DND-41 (cell line): ENCODE measurements at regions not wholly inside any gene's neighbourhood (a gene's known extent, or its start where the extent isn't known, plus 50 kb on each side); places are given as distances from the start of the nearest gene placed in this dataset.
"Not testable (repeated sequence)": the region's sequence is repeated elsewhere in the genome, so short reads cannot be mapped to it uniquely, and the experiment has no call there.

ENCODE experiments used
- ATAC-seq: fragments of 200-7000 bp; cut with Tn5 transposase; 3 replicates; pipeline ENCODE4 v1.9.1; 2021; ENCODE audit warnings: low read depth; ENCODE audit not compliant: insufficient read depth
- DNase-seq: peaks from one replicate; pipeline ENCODE4 v3.0.0-alpha.2; 2020
- H2AFZ ChIP-seq: 2 replicates; pipeline ENCODE4 v1.6.0; 2012; ENCODE audit warnings: low read depth, low read length
- H3K27ac ChIP-seq: 2 replicates; pipeline ENCODE4 v1.5.1; 2012; ENCODE audit warnings: low read length, inconsistent platforms
- H3K27me3 ChIP-seq: fragments of 200-600 bp; sonication (generic); 2 replicates; pipeline ENCODE4 v1.6.0; 2012; ENCODE audit warnings: low read length, mild to moderate bottlenecking, inconsistent platforms; ENCODE audit not compliant: insufficient read depth, poor library complexity
- H3K36me3 ChIP-seq: 2 replicates; pipeline ENCODE4 v1.5.1; 2012; ENCODE audit warnings: low read length, inconsistent platforms; ENCODE audit not compliant: insufficient read depth
- H3K4me1 ChIP-seq: 2 replicates; pipeline ENCODE4 v1.5.1; 2012; ENCODE audit warnings: mild to moderate bottlenecking, low read length; ENCODE audit not compliant: insufficient read depth
- H3K4me2 ChIP-seq: 2 replicates; pipeline ENCODE4 v1.6.0; 2012; ENCODE audit warnings: mild to moderate bottlenecking, moderate library complexity, low read length, inconsistent platforms; ENCODE audit not compliant: insufficient read depth
- H3K4me3 ChIP-seq, 2 experiments: fragments of 200-600 bp in 1 of 2; shearing (Covaris generic) in 1 of 2; 2 replicates each; pipeline ENCODE4 v1.5.1; 2012 to 2016; ENCODE audit warnings: inconsistent platforms in 2 of 2, low read length in 2 of 2, mild to moderate bottlenecking in 2 of 2, low read depth in 1 of 2, moderate library complexity in 1 of 2
- H3K79me2 ChIP-seq: 2 replicates; pipeline ENCODE4 v1.6.0; 2012; ENCODE audit warnings: low read length, inconsistent platforms; ENCODE audit not compliant: insufficient read depth
- H3K9ac ChIP-seq: 2 replicates; pipeline ENCODE4 v1.6.0; 2012; ENCODE audit warnings: low read depth, mild to moderate bottlenecking, inconsistent platforms, low read length, moderate library complexity
- H3K9me3 ChIP-seq: 2 replicates; pipeline ENCODE4 v1.5.1; 2012; ENCODE audit warnings: low read length, moderate library complexity, mild to moderate bottlenecking, inconsistent platforms; ENCODE audit not compliant: insufficient read depth, severe bottlenecking
- H4K20me1 ChIP-seq: 2 replicates; pipeline ENCODE4 v1.6.0; 2012; ENCODE audit warnings: low read length; ENCODE audit not compliant: insufficient read depth
- CTCF ChIP-seq: IDR thresholded peaks from 2 replicates; pipeline ENCODE4 v1.5.1; 2012; ENCODE audit warnings: borderline replicate concordance, low read length, moderate library complexity, mild to moderate bottlenecking; ENCODE audit not compliant: poor library complexity, severe bottlenecking; ENCODE audit errors: extremely low read depth
- EZH2 ChIP-seq: IDR thresholded peaks from 3 replicates; pipeline ENCODE4 v1.6.1; 2012; ENCODE audit warnings: borderline replicate concordance, low read depth, mild to moderate bottlenecking, moderate library complexity, low read length, inconsistent platforms; ENCODE audit not compliant: severe bottlenecking

- Histone ChIP-seq H3K4me3 (no peak overlapping the region), H3K79me2 (no peaks in the 10 kb centered on the region), H3K27ac (no peak overlapping the region), H3K36me3 (no peaks in the 10 kb centered on the region), H4K20me1 (no peaks in the 10 kb centered on the region), H3K4me2 (no peak overlapping the region), H2AFZ (no peak overlapping the region), H3K9ac (no peak overlapping the region), H3K27me3 (peaks cover 4% of the 10 kb centered on the region), H3K9me3 (no peaks in the 10 kb centered on the region), H3K4me1 (no peaks in the 10 kb centered on the region)
- no peak for ATAC-seq
- TF ChIP-seq CTCF (no peak), EZH2 (no peak)
- DNase-seq = no peak
Observed at GRCh38 chr7:156374335-156374734, 266.2 kb upstream of the RNF32 start.

- H3K9me3 ChIP-seq, H3K4me3 ChIP-seq, DNase-seq, H4K20me1 ChIP-seq, H3K36me3 ChIP-seq, H3K27ac ChIP-seq, H3K4me2 ChIP-seq, ATAC-seq, H3K4me1 ChIP-seq, H3K9ac ChIP-seq, H2AFZ ChIP-seq, H3K79me2 ChIP-seq, H3K27me3 ChIP-seq: not testable (repeated sequence)
Observed at GRCh38 chr7:156369929-156370328, 270.6 kb upstream of the RNF32 start.

- TF ChIP-seq EZH2 = no peak
- no peak overlapping the region for H3K9ac ChIP-seq
- no peaks in the 10 kb centered on the region for H3K79me2 ChIP-seq
- no peaks in the 10 kb centered on the region for H3K4me1 ChIP-seq
- H3K36me3 ChIP-seq = no peaks in the 10 kb centered on the region
- no peaks in the 10 kb centered on the region for H3K9me3 ChIP-seq
- H4K20me1 ChIP-seq = no peaks in the 10 kb centered on the region
- no peaks in the 10 kb centered on the region for H3K27me3 ChIP-seq
- H3K4me3 ChIP-seq = no peak overlapping the region
- no peak overlapping the region for H3K4me2 ChIP-seq
- DNase-seq = no peak
- H3K27ac ChIP-seq = no peak overlapping the region
- no peak for ATAC-seq
- H2AFZ ChIP-seq = no peak overlapping the region
Observed at GRCh38 chr7:156368053-156368843, 272.3 kb upstream of the RNF32 start.

GRCh38 chr7:156363751-156364150 lies 276.8 kb upstream of the RNF32 start:
- H2AFZ ChIP-seq = no peak overlapping the region
- no peaks in the 10 kb centered on the region for H3K27me3 ChIP-seq

More at GRCh38 chr7:156363751-156364150, 276.8 kb upstream of the RNF32 start:
- no peak for ATAC-seq
- no peak overlapping the region for H3K4me3 ChIP-seq
- no peak for DNase-seq
- TF ChIP-seq CTCF (no peak), EZH2 (no peak)
- H3K27ac ChIP-seq = no peak overlapping the region
- no peak overlapping the region for H3K4me2 ChIP-seq
- H3K79me2 ChIP-seq = no peaks in the 10 kb centered on the region
- no peaks in the 10 kb centered on the region for H4K20me1 ChIP-seq
- peaks cover 4% of the 10 kb centered on the region for H3K9me3 ChIP-seq
- H3K36me3 ChIP-seq = no peaks in the 10 kb centered on the region
- H3K4me1 ChIP-seq = no peaks in the 10 kb centered on the region
- H3K9ac ChIP-seq = no peak overlapping the region
